PFSK-1 (cell line): ENCODE measurements at regions not wholly inside any gene's neighbourhood (a gene's known extent, or its start where the extent isn't known, plus 50 kb on each side); places are given as distances from the start of the nearest gene placed in this dataset.

ENCODE experiments used
- FOXP2 ChIP-seq: optimal IDR thresholded peaks from 2 replicates; pipeline ENCODE3; 2011; ENCODE audit warnings: borderline replicate concordance, control low read depth, inconsistent platforms; ENCODE audit not compliant: insufficient read depth; ENCODE audit errors: extremely low read length, extremely low read depth
- POLR2AphosphoS5 ChIP-seq: IDR thresholded peaks from 2 replicates; pipeline ENCODE4 v1.6.1; 2012; ENCODE audit warnings: low read depth, mild to moderate bottlenecking, control low read depth, low read length, moderate library complexity
- REST ChIP-seq, 2 experiments: IDR thresholded peaks; 2 replicates each; pipeline versions ENCODE4 v1.6.1 to v1.8.0; 2011 to 2012; ENCODE audit warnings: low read depth in 2 of 2, low read length in 2 of 2, control low read depth in 1 of 2, inconsistent platforms in 1 of 2, mild to moderate bottlenecking in 1 of 2, moderate library complexity in 1 of 2; ENCODE audit not compliant: insufficient read depth in 1 of 2
- TAF1 ChIP-seq: IDR thresholded peaks from 2 replicates; pipeline ENCODE4 v1.6.1; 2012; ENCODE audit warnings: low read length, control low read depth, borderline replicate concordance; ENCODE audit not compliant: insufficient read depth

GRCh38 chrX:40157228-40158035 is 59.7 kb upstream of the BCOR start:
- TF ChIP-seq TAF1 (no peak), FOXP2 (no peak), POLR2AphosphoS5 (no peak), REST (IDR thresholded peaks at IDR 0.05; ENCODE audit: insufficient read depth in 1 of 2, low read depth in 2 of 2, low read length in 2 of 2) (no peak)
